Activated CD4-positive, alpha-beta T cell treated with anti-CD3 and anti-CD28 coated beads, Interleukin-2, Interleukin-4, amounts not matched to agents 100 ng/mL and 50 ng/mL, durations not matched to agents 16 hours and 8 hours (primary cell): ENCODE measurements at regions not wholly inside any gene's neighbourhood (a gene's known extent, or its start where the extent isn't known, plus 50 kb on each side); places are given as distances from the start of the nearest gene placed in this dataset.
"Not testable (repeated sequence)": the region's sequence is repeated elsewhere in the genome, so short reads cannot be mapped to it uniquely, and the experiment has no call there.

Experiments
- DNase-seq: peaks from one replicate; pipeline ENCODE4 v3.0.0-alpha.2; 2020; ENCODE audit warnings: low spot score

- no peak for DNase-seq
Measured at GRCh38 chr4:160352637-160353036, 1249.8 kb downstream of the RAPGEF2 start.

- no peak for DNase-seq
Measured at GRCh38 chr4:160353548-160353947, 1250.7 kb downstream of the RAPGEF2 start.

- no peak for DNase-seq
Measured at GRCh38 chr4:160362478-160362877, 1259.6 kb downstream of the RAPGEF2 start.

GRCh38 chr4:160364217-160364616 is 1261.3 kb downstream of the RAPGEF2 start:
- no peak for DNase-seq

- not testable (repeated sequence) for DNase-seq
Measured at GRCh38 chr4:160364665-160365064, 1261.8 kb downstream of the RAPGEF2 start.

- not testable (repeated sequence) for DNase-seq
Measured at GRCh38 chr4:160365383-160365782, 1262.5 kb downstream of the RAPGEF2 start.

- no peak for DNase-seq
Measured at GRCh38 chr4:160370046-160370445, 1267.2 kb downstream of the RAPGEF2 start.

- no peak for DNase-seq
Measured at GRCh38 chr4:160371446-160371845, 1268.6 kb downstream of the RAPGEF2 start.

- no peak for DNase-seq
Measured at GRCh38 chr4:160372390-160372789, 1269.5 kb downstream of the RAPGEF2 start.

- no peak for DNase-seq
Measured at GRCh38 chr4:160373911-160374310, 1271.0 kb downstream of the RAPGEF2 start.

GRCh38 chr4:160375772-160376452 is 1273.0 kb downstream of the RAPGEF2 start:
- no peak for DNase-seq

- no peak for DNase-seq
Measured at GRCh38 chr4:160386846-160387245, 1284.0 kb downstream of the RAPGEF2 start.

GRCh38 chr4:160399826-160400225 is 1296.9 kb downstream of the RAPGEF2 start:
- no peak for DNase-seq

- DNase-seq = no peak
Measured at GRCh38 chr4:160403081-160403480, 1300.2 kb downstream of the RAPGEF2 start.

- DNase-seq = no peak
Measured at GRCh38 chr4:160406263-160406825, 1303.5 kb downstream of the RAPGEF2 start.

- no peak for DNase-seq
Measured at GRCh38 chr4:160414496-160414895, 1311.6 kb downstream of the RAPGEF2 start.

- peak; percentile 26 for DNase-seq
Measured at GRCh38 chr4:160423879-160424451, 1321.1 kb downstream of the RAPGEF2 start.

- DNase-seq = no peak
Measured at GRCh38 chr4:160426233-160426632, 1323.4 kb downstream of the RAPGEF2 start.

GRCh38 chr4:160450876-160451275 is 1348.0 kb downstream of the RAPGEF2 start:
- no peak for DNase-seq

GRCh38 chr4:160481696-160482690 is 1379.1 kb downstream of the RAPGEF2 start:
- DNase-seq = not testable (repeated sequence)

GRCh38 chr4:160485071-160485687 is 1382.3 kb downstream of the RAPGEF2 start:
- DNase-seq = no peak

GRCh38 chr4:160492181-160492580 is 1389.3 kb downstream of the RAPGEF2 start:
- DNase-seq = no peak
